SHP77 treated with DMSO at 0.1 percent for 48 hours (cell line): ENCODE measurements at regions not wholly inside any gene's neighbourhood (a gene's known extent, or its start where the extent isn't known, plus 50 kb on each side); places are given as distances from the start of the nearest gene placed in this dataset.

Experiments
- DNase-seq: peaks from one replicate; lab custom pipeline; 2025; lab: John Stamatoyannopoulos, UW

GRCh38 chr2:241924069-241924908 is 54.8 kb downstream of the RTP5 start:
- no peak for DNase-seq

- DNase-seq: no peak
These were observed 55.4 kb downstream of the RTP5 start for GRCh38 chr2:241924909-241925250.

GRCh38 chr2:241925277-241925676 is 55.7 kb downstream of the RTP5 start:
- no peak for DNase-seq

- DNase-seq: no peak
These were observed 56.4 kb downstream of the RTP5 start for GRCh38 chr2:241925821-241926441.

- DNase-seq: no peak
These were observed 57.2 kb downstream of the RTP5 start for GRCh38 chr2:241926541-241927311.

GRCh38 chr2:241929551-241930490 is 60.3 kb downstream of the RTP5 start:
- no peak for DNase-seq

- no peak for DNase-seq
These were observed 61.8 kb downstream of the RTP5 start for GRCh38 chr2:241931084-241931975.

- DNase-seq: no peak
These were observed 62.7 kb downstream of the RTP5 start for GRCh38 chr2:241931976-241932898.

- DNase-seq: no peak
These were observed 63.3 kb downstream of the RTP5 start for GRCh38 chr2:241932899-241933178.

GRCh38 chr2:241933179-241933911 is 63.8 kb downstream of the RTP5 start:
- DNase-seq: no peak

- no peak for DNase-seq
These were observed 65.8 kb downstream of the RTP5 start for GRCh38 chr2:241935314-241935713.

- no peak for DNase-seq
These were observed 66.2 kb downstream of the RTP5 start for GRCh38 chr2:241935774-241936173.

- no peak for DNase-seq
These were observed 67.1 kb downstream of the RTP5 start for GRCh38 chr2:241936457-241937133.

GRCh38 chr2:241937297-241937696 is 67.8 kb downstream of the RTP5 start:
- no peak for DNase-seq

GRCh38 chr2:241939541-241939940 is 70.0 kb downstream of the RTP5 start:
- no peak for DNase-seq

- DNase-seq: no peak
These were observed 70.8 kb downstream of the RTP5 start for GRCh38 chr2:241940329-241940728.

GRCh38 chr2:241941691-241942301 is 72.3 kb downstream of the RTP5 start:
- DNase-seq: no peak
